ENCODE measurements at regions not wholly inside any gene's neighbourhood (a gene's known extent, or its start where the extent isn't known, plus 50 kb on each side); places are given as distances from the start of the nearest gene placed in this dataset.
A peak's percentile ranks its signal among the peaks of the same experiment; 100 is the strongest.
"Not testable (repeated sequence)": the region's sequence is repeated elsewhere in the genome, so short reads cannot be mapped to it uniquely, and the experiment has no call there.

DNA sequence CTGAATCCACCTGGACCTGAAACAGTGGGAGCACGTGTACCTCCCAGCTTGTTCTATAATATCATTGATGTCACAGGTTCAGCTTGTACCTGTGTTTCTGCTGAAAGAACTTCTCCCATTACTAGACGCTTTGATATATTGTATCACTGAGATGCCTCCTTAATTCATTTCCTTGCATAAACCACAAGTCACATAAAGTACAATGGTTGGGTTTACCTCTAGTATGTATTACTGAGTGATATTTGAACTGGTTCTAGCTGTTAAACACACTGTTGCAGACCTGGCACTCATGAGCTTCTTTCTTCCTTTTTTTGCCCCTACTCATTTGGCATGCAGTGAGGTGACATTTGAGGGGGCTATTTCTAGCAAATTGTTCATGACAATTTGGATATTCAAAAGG is 106.6 kb upstream of the KLF14 start:
- no peak for DNase-seq
- Histone ChIP-seq H3K9me3 (no peaks in the 10 kb centered on the region), H3K4me3 (no peak overlapping the region), H3K27me3 (no peaks in the 10 kb centered on the region), H3K36me3 (no peaks in the 10 kb centered on the region)

GRCh38 chr7:130841416-130841815 is 107.4 kb upstream of the KLF14 start:
- no peak overlapping the region for H3K4me3 ChIP-seq
- no peaks in the 10 kb centered on the region for H3K36me3 ChIP-seq
- H3K27me3 ChIP-seq: no peaks in the 10 kb centered on the region
- no peaks in the 10 kb centered on the region for H3K9me3 ChIP-seq
- DNase-seq: no peak

DNA sequence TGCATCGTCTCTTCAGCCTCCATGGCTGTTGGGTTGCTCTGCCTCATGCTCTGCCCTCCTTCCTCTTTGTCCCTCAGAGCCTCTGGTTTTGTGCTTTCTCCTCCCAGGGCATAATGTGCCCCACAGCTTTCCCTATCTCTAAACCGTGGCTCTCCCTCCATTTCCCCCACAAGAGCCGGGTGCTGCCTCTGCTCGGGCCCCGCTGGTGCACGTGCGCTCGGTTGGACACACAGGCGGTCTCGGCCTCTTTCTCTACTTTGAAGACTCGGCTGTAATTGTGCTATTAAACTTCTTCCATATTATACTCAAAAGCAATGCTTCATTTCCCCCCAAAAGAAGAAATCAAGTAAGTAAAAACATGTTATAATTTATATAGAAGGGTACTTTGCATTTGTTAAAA is 109.7 kb upstream of the KLF14 start:
- Histone ChIP-seq H3K4me3 (no peak overlapping the region), H3K36me3 (no peaks in the 10 kb centered on the region; the same call in 1 of the 2 replicates), H3K9me3 (no peaks in the 10 kb centered on the region), H3K27me3 (no peaks in the 10 kb centered on the region)
- DNase-seq: no peak

- Histone ChIP-seq H3K4me3 (peak overlapping the region; percentile 17; the same call in 1 of the 2 replicates), H3K27me3 (no peaks in the 10 kb centered on the region)
- peak; percentile 77 for DNase-seq
Measured at GRCh38 chr7:130844811-130845580, 111.0 kb upstream of the KLF14 start.

GRCh38 chr7:130845581-130846085 is 111.6 kb upstream of the KLF14 start:
- Histone ChIP-seq H3K4me3 (peak overlapping the region; percentile 17; the same call in 1 of the 2 replicates), H3K27me3 (no peaks in the 10 kb centered on the region), H3K9me3 (no peaks in the 10 kb centered on the region), H3K36me3 (peaks cover 4% of the 10 kb centered on the region)
- peak; percentile 81 for DNase-seq

More at GRCh38 chr7:130844811-130845580, 111.0 kb upstream of the KLF14 start:
- no peaks in the 10 kb centered on the region for H3K9me3 ChIP-seq
- H3K36me3 ChIP-seq: peaks cover 2% of the 10 kb centered on the region

- H3K27me3 ChIP-seq: no peaks in the 10 kb centered on the region
- DNase-seq: no peak
- H3K4me3 ChIP-seq: no peak overlapping the region
- H3K36me3 ChIP-seq: peaks cover 19% of the 10 kb centered on the region
- no peaks in the 10 kb centered on the region for H3K9me3 ChIP-seq
Measured at GRCh38 chr7:130849604-130850003, 115.6 kb upstream of the KLF14 start.

DNA sequence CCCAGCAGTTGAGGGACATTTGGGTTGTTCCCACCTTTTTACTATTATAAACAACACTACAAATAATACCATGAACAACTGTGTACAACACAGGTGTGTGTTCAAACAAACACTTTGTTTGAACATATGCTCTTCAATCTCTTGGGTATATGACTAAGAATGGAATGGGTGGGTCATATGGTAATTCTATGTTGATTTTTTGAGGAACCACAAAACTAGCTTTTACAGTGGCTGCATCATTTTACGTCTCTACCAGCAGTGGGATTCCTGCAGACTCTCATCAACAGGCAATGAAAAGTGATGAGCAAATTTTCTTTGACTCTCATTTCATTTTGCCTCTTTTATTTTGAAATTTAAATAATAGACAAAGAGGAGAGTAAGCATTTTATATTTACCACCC is 116.9 kb upstream of the KLF14 start:
- no peaks in the 10 kb centered on the region for H3K9me3 ChIP-seq
- peaks cover 33% of the 10 kb centered on the region for H3K36me3 ChIP-seq
- DNase-seq: no peak
- no peak overlapping the region for H3K4me3 ChIP-seq
- no peaks in the 10 kb centered on the region for H3K27me3 ChIP-seq

DNA sequence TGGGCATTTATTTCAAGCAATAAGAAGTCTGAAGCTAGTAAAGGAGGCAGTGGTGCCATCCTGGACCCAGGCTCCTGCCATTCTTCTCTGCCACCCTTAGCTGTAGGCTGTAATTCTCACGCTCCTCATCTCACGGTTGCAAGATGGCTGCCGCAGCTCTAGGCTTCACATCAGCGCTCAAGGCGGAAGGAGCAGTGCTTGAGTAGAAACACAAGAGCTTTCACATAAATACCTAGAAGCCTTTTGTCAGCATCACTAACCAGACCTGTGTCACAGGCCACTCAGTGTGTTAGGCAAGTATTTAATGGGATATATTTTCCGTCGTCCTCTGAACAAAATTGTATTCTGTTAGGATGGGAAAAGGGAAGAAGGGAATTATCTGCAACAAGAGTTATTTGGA is 118.9 kb upstream of the KLF14 start:
- no peak overlapping the region for H3K4me3 ChIP-seq
- no peaks in the 10 kb centered on the region for H3K27me3 ChIP-seq
- no peak for DNase-seq
- H3K36me3 ChIP-seq: peaks cover 50% of the 10 kb centered on the region
- H3K9me3 ChIP-seq: peaks cover 9% of the 10 kb centered on the region

DNA sequence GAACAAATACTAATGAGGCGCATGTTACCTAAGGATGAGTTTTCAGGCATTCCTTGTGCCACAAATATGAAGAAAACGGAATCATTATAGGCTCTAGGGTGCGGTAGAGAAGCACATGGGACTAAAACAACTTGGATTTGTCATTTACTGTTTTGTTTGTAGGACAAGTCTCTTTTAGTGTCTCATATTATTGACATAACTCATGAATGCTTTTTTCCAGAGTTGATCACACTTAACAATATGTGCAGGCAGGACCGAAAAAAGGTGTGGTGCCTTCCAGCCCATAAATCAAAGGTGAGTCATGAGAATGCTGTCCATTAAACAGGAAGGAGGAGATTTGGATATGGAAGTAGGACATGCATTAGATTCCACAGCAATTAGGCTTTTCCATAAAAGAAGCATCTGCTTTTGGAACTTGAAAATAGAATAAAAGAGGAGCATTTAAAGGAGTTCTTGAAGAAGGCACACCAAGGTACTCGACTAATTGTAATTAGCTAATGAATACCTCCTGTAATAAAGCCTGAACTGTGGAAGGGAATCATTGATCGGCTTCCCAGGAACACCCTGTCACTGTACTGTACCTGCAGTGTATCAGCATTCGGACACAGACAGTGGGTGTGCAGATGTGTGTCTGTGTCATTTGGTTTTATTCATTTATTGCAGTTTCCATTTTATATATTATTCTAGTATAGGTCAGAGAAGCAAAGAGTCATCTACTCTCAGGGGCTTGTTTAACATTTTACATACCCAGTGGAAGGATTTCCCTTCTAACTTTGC is 119.7 kb upstream of the KLF14 start:
- no peaks in the 10 kb centered on the region for H3K27me3 ChIP-seq
- H3K9me3 ChIP-seq: peaks cover 17% of the 10 kb centered on the region
- DNase-seq: peak; percentile 55
- peaks cover 58% of the 10 kb centered on the region for H3K36me3 ChIP-seq
- no peak overlapping the region for H3K4me3 ChIP-seq

GRCh38 chr7:130854481-130854880 is 120.5 kb upstream of the KLF14 start:
- Histone ChIP-seq H3K36me3 (peaks cover 65% of the 10 kb centered on the region), H3K9me3 (peaks cover 24% of the 10 kb centered on the region), H3K27me3 (no peaks in the 10 kb centered on the region), H3K4me3 (no peak overlapping the region)
- no peak for DNase-seq

- H3K9me3 ChIP-seq: peaks cover 32% of the 10 kb centered on the region
- no peak overlapping the region for H3K4me3 ChIP-seq
- H3K27me3 ChIP-seq: no peaks in the 10 kb centered on the region
- H3K36me3 ChIP-seq: peaks cover 85% of the 10 kb centered on the region
- no peak for DNase-seq
Measured at GRCh38 chr7:130856866-130857265, 122.9 kb upstream of the KLF14 start.

GRCh38 chr7:130860832-130861231 is 126.8 kb upstream of the KLF14 start:
- H3K4me3 ChIP-seq, DNase-seq, H3K27me3 ChIP-seq: not testable (repeated sequence)
- H3K9me3 ChIP-seq: peaks cover 32% of the 10 kb centered on the region
- H3K36me3 ChIP-seq: peaks cover 87% of the 10 kb centered on the region

DNA sequence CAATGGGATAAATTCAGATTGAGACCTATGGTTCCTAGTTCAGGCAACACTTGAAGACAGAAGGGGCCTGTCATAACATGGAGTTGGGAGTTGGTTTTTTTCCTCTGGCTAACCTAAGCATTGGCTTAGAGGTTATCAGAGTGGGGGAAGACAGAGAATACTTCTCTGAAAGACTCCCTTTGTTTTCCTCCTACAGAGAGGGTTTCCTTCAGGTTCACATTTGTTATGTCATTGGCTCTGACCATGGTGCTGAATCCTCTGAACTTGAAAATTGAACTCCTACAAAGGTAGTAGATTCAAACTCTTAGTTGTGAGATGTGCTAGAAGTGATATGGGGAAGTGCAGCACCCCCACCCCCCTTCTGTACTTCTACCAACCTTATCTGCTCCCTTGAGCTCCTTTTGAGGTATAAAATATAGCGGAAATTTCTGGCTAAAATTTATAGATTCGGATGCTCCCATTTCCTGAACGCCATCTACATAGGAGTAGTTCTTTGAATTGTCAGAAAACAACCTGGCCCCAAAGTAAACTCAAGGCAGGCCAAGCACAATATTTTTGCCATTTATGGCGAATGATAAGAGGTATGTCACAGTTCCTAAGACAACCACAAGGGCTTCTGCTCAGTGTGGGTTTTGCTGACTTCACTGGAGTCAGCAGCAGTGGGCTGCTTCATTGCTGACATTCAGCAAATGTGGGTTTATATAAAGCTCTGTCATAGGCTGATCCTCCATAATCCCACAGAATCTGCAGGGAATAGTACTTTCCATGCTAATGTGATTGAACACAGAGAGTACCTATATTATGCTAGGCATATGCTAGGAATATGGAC is 131.6 kb upstream of the KLF14 start:
- Histone ChIP-seq H3K9me3 (no peaks in the 10 kb centered on the region; the same call in 1 of the 2 replicates), H3K36me3 (peaks cover 77% of the 10 kb centered on the region), H3K4me3 (no peak overlapping the region), H3K27me3 (no peaks in the 10 kb centered on the region)
- DNase-seq: no peak

DNA sequence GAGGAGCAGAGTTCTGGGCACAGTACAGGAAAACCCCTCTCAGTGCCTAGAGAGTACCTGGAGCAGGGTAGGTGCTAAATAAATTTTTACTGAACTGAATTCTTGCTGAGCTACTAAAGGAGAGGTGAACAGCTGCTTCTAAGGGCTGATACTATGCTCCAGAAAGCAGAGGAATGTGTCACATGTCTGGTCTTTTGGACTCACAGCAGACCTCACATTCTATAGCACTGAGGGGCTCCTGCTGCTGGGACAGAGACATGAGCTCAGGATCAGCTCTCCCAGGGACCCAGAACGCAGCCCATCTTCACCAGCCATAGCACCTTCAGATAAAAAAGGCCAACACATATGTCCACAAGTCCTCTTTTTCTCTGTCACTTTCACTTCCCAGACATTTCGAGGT is 133.0 kb upstream of the KLF14 start:
- no peaks in the 10 kb centered on the region for H3K9me3 ChIP-seq
- DNase-seq: no peak
- no peak overlapping the region for H3K4me3 ChIP-seq
- no peaks in the 10 kb centered on the region for H3K27me3 ChIP-seq
- peaks cover 66% of the 10 kb centered on the region for H3K36me3 ChIP-seq

GRCh38 chr7:130867581-130868136 is 133.7 kb upstream of the KLF14 start:
- DNase-seq: no peak
- Histone ChIP-seq H3K9me3 (no peaks in the 10 kb centered on the region), H3K27me3 (no peaks in the 10 kb centered on the region), H3K36me3 (peaks cover 68% of the 10 kb centered on the region), H3K4me3 (no peak overlapping the region)

DNA sequence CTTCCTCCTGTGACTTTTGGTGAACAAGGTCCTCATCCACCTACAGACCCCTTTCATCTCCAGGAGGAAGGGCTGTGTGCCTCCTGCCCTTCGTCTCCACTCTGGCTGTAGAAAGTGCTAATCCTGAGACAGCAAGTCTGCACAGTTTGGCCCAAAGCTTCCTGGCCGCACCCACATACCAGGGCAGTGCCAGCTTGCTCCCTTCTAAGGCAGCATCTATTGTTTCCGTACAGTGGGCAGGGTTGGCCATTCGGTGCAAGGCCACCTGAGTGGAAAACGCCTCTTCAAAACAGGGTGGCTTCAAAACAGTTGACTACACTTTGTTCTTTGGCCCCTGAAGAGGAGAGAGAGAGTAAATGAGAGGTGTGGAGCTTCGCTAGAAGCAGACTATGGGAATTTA is 134.1 kb upstream of the KLF14 start:
- DNase-seq: no peak
- Histone ChIP-seq H3K9me3 (no peaks in the 10 kb centered on the region), H3K4me3 (no peak overlapping the region), H3K36me3 (peaks cover 68% of the 10 kb centered on the region), H3K27me3 (no peaks in the 10 kb centered on the region)

Measured in MG63 (cell line).